Stimulated activated CD4-positive, alpha-beta T cell treated with anti-CD3 and anti-CD28 coated beads, Interleukin-12 subunit alpha, Interleukin-12 subunit beta, amount 100 ng/mL, for 48 hours (primary cell): ENCODE measurements at regions not wholly inside any gene's neighbourhood (a gene's known extent, or its start where the extent isn't known, plus 50 kb on each side); places are given as distances from the start of the nearest gene placed in this dataset.

Experiments used
- DNase-seq, 3 donors: peaks; one replicate each; pipeline ENCODE4 v3.0.0-alpha.2; 2020; ENCODE audit warnings: low read depth in 2 of 3, low spot score in 1 of 3

DNA sequence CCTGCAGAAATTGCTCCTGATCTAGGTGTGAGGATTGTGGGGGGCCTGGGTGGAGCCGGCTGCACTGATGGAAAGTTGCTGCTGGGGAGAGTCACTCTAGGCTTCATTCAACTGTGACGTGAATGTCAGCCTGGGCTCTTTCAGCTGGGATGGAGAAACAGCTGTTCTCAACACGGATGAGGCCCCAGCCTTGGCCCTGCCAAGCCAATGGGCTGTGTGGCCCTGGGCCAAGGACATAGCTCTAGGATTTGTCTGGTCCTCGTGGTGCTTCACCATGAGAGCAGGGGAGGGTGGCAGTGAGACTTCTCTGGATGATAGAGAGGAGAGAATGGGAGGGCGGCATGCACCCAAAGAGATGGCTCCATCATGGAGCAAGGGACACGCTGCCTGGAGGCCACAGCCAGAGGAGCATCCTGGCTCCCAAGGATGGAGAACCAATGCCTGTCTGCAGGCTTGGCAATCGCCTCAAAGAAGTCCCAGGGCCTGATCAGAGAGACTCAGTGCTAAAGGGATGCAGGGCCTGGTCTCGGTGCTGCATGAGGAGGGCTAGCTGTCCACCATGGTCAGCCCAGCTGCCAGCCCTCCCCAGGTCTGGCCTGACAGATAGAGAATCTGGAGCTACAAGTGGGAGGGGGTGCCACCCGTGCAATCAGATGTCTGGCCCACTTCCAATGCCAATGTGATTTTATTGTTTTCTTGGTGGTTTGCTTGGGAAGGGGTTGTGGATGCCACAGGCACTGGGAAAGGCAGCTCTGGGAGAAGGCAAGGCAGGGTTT, 141.0 kb downstream of the GADD45G start:
- no peak for DNase-seq

DNA sequence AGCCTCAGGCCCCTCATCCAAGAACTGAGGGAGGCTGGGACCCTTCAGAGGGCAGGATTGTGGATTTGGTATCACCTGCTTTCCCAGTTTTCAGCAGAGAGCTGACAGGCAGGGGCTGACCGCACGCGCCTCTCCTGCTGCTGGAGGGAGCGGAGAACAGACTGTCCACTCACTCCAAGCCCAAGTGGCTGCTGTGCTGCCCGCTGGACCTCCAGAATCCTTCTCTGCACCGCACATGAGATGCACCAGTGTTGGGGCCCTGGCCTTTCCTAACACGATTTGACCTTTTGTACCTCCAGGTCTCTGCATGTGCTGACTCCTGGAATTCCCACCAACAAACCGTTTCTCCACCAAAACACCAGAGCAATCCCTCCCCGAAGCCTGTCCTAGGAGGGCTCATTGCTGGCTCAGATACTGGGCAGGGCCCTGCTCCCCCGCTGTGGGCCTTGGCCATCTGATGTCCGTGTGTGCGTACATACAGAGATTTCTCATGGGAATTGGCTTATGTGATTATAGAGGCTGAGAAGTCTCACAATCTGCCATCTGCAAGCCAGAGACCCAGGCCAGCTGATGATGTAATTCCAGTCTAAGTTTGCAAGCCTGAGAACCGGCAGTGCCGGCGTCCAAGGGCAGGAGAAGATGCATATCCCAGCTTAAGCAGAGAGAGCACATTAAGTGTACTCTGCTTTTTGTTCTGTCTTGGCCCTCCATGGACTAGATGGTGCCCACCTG, 141.7 kb downstream of the GADD45G start:
- no peak for DNase-seq

DNA sequence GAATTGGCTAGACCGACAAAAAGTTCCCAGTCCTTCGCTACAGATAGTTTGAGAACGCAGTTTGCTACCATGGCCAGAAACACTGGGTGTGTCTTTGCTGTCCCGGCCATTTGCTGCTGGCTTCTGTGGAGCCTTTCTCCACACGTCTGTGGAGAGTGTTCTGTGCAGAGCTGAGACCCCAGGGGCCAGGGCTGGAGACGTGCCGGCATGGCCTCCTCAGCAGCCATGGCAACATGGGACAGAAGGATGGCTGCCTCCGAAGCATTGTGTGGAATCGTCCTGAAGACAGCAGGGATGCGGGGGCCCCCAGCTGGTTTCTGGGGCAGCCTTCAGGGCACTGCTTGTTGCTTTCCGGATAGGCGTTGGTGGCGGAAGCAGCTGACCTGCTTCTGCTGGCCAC, 142.8 kb downstream of the GADD45G start:
- no peak for DNase-seq

DNA sequence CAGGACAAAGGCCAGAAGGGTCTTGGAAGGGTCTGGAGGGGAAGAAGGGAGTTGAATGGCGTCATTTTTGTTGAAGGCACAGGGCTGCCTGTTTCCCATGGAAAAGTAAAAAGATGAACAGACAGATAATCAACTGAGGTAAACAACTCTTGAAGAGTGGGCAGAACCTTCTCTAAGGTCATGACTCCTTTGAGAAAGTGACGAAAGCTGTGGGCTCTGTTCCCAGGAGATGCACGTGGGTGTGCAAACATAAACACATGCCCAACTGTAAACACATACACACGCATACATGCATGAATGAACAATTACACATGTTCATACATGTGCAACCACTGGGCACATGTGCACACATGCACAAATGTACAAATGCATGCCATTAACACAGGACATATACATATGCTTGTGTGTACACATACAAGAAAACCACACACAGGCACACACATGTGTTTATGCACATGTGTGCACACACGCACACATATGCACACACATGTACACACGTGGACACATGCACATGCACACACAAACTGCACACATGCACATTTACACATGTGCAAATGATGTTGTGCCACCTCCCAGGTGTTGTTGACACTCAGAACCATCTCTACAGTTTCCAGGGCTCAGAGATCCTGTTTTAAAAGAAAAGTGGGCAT, 143.3 kb downstream of the GADD45G start:
- no peak for DNase-seq

DNA sequence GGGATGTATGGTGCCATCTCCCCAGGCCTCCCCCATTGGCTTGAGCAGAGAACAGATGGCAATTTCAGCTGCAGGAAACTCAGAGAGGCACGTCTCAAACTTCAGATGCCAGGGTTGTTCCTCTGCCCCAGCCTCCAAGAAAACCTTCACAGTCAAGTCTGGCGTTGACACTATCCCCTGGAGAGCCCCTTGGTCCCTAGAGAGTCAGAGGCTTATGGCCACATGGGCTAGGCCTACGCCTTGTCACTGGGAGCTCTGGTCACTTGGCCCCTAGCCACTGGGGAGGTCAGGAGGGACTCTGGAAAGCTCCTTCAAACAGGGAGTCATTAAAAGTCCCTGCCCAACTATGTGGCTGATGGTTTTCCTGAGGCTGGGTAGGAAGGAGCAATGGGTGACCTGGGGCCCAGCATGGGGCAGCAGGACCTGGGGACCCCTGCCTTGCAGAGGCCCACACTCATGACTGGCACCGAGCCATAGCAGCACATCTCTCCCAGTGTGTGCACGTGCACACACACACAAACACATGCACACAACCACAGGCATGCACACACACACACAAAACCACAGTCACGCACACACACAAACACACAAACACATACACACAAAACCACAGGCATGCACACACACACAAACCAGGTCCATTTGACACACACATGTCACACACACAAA, 144.2 kb downstream of the GADD45G start:
- no peak for DNase-seq

DNA sequence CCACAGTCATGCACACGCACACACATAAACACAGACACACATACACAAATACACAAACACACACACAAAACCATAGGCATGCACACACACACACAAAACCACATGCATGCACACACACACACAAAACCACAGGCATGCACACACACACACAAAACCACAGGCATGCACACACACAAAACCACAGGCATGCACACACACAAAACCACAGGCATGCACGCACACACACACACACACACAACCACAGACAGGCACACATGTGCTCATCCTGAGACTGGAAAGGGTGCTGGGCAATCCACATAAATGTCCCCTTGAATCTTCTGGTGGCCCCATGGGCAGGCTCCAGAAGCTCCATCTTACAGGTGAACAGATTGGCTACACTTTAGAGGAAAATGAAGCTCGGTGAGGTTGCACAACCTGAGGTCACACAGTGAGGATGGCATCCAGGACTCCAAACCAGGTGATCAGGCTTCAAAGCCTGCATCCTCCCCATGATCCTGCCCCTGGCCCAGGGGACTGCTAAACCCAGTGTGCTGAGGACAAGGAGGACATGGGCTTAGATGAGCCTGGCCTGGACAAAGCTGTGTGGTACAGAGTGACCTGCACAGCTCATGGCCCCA, 144.8 kb downstream of the GADD45G start:
- no peak for DNase-seq

DNA sequence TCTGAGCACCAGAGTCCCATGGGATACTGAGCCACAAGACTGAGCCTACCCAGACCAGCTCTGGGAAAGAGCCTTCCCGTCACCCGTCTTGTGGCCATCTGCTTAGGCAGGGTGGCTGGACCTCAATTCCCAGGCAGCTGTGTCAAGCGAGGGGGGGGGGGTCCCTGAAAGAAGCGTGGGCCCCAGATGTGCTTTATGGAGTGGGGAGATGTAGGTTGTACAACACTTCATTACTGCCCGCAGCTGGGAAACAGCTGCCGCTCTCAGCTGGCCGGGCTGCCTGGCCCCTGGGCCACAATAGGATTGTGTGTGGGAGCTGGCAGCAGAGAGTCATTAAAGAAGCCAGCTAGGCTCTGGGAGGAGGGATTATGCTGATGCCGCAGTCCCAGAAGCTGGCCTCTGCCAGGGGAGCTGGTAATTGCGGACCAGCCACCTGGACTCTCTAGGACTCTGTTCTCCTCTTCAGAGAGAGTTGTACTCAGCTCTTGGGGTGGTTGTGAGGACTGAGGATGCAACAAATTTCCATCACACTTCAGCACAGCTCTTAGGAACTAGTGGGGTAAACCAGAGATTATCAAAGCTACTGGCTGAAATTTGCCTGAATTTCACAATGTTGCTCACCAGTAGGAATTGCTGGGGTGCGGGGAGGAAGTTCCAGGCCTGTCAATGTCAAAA, 145.4 kb downstream of the GADD45G start:
- DNase-seq, result no peak

DNA sequence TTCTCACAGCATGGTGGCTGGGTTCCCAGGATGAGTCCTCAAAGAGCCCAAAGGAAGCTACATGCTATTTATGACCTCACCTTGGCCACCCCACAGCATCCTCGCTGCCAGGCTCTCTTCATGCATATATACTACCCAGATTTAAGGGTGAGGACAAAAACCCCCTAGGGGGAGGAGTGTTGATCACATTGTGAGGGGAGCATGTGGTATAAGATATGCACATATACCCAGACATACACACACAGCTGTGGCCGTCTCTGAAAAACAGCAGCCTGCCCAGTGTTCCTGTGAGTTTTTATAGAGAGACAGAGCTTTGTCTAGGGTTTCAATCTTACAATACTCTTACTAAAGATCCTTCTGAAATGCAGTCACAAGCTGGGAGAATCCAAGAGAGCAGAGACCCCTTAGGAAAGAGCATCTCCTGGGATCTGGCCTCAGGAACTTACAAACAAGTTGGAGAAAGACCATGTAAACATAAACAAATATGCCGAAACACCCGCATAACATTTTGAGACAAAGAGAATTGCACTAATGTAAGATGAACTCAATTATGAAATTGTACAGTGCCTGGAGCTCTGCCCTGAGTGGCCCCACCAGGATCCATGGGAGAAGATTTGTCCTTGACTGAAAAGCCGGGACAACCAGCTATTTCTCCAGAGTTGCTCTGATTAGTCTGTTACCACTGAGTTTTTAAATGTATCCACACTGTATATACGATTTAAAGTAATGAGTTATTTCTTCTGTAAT, 146.4 kb downstream of the GADD45G start:
- no peak for DNase-seq

DNA sequence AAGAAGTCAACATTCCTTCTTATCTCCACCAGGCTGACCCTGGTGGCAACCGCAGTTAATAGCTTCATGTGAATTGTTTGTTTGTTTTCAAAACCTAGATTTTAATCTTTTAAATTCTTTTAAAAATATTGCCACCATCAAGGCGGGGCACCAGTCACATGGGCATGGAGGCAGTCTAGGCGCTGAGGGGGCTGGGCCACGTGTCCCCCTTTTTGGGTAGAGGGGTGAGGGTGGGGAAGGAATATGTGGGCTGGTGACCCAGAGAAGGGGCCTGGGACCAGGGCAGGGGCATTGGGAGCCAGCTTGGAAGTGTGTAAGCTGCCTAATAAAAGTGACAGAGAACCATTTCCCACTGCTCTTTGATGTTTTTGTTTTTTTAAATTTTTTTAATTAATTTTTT, 147.3 kb downstream of the GADD45G start:
- no peak for DNase-seq

DNA sequence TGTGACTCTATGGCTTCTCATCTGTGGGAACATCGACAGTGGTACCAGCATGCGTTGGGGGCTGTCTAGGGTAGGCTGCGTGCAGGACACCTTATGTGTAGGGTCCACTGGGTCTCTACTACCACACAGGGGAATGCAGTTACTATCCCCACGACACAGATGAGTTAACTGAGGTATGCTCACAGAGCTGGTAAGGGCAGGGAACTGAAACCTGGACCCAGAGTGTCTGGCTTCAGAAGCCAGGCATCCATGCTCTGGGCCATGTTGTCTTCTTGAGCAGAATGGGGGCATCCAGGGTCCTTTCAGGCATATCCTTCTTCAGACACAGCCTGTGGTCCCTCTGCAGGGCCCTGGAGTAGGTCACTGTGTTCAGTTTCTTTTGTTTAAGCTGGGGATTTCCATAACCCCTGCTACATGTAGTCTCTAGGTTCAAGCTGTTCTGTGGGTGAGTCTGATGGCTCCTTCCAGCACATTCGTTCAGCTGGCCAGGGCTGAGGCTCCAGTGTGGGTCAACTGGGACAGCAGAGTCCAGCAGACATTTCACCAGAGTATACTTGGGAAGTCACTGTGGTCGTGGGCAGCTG, 148.8 kb downstream of the GADD45G start:
- no peak for DNase-seq

DNA sequence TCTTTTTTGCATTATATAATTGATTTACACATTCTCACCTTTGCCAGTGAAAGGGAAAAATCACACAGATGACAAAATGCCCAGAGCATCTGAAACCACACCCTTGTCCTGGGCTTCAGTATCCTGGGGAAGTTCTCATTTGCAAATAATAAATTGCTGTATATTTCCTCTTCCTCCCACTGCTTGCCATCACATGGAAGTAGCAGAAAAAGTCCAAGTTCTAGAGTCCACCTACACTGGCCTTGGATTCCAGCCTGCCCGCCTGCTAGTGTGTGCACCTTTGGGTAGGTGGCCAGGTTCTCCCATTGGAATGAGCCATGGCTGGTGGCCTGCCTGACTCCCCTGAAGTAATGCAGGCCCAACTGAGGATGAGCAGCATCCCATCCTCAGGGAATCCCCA, 149.4 kb downstream of the GADD45G start:
- DNase-seq, result no peak

DNA sequence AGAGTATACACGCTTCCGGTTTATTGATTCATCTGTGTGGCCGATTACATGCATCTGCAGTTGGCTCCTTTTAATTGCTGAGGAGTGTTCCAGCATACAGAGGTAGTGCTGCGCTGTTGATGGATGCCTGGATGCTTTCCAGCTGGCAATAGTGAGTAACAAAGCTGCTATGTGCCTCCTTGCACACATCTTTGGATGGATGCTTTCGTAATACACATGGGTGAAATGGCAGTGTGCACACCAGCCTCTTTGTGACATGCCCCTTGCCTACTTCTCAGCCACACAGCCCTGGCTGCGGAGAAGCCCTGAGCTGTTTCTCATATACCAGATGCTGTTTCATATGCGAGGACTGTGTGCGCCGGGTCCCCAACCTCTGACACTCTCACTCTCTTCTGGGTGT, 151.0 kb downstream of the GADD45G start:
- no peak for DNase-seq

DNA sequence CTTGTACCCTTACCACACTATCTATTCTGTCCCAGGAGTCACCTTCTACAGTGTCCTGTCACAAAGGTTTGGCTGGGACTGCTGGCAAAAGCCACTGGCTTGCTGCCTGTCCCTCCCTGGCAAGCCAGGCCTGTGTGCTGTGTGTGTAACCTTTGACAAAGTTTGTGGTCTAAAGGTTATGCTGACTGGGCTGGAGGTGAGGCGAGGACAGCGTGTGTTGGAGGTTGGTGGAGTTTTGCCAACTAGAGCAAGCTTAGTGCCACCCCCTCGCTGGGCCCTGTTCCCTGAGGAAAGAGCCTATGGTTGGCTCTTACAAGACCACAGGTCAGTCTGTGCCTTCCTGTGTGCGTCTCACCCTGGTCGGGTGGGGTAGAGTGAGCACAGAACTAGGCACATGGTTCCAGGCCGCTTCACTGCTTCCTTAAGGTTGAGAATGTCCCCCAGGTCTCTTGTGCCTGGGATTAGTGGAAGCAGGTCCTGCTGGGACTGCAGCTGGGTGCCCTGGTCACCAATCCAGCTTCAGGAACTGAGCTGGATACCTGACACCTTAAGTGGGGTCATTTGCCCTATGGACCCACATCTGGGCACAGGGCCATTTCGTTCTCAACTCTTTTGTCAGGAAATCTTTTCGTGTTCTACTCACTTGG, 152.2 kb downstream of the GADD45G start:
- no peak for DNase-seq

DNA sequence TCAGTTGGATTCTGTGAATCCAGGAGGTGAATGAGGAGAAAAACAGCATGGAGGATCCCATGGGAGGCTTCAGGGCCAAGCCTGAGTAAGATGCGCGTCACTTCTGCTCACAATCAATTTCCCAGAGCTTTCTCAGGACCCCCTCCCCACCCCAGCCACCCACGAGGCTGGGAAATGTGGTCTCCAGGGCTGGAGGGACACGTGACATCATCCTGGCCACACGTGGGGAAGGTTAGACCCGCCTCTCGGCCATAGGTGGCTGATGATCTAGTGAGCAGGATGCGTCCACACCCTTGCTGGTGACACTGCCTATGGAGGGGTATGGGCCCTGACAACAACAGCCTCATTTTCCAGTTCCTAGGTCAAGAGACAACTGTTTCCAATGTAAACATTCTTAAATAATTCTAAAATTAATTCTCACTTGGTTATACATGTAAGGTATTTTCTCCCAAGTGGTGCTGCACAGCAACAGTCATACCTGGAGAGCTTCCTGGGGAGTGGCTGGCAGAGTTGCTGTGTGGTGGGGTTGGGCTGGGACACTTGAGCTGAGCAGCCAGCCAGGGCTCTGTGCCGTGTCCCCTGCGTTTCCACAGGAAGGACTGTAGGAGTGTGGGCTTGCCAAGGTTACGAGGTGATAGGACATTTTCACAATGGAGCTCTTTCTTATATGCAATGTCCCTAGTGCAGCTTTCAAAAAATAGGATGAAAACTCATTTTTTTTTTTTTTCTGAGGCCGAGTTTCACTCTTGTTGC, 153.1 kb downstream of the GADD45G start:
- DNase-seq, result no peak

DNA sequence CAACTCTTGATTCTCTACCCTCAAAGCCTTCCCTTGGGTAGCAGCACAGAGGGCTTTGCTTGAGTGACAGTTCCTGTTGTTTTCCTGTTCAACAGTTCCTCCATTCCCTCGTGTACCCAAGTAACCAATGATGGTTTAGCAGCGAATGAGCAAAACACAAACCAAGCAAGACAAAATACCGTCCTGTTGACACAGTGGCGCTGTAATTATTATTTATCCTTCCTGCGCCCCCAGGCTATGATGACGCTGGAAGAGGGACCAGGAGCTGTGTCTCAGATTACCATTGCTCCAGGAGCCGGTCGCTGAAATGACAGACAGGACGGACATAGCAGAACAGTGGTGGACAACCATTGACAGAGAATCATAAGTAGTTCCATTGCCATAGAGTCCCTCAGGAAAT, 154.8 kb downstream of the GADD45G start:
- no peak for DNase-seq

DNA sequence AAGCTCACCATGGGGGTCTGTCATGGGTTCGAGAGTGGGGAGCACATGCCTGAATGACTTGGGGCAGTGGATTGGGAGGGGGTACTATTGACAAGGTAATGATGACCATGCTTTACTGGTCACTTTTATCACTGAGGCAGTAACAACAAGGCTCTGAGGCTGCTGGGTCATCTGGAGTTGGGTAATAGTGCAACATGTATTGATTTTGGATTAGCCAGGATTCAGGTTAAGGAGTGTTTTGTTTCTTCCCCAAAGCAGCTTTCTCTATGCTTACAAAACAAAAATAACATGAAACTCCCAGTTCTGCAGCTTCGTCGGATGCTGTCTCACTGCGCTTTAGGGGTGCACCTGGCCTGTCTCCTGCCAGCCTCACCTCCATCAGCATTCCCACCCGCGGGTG, 155.3 kb downstream of the GADD45G start:
- DNase-seq, result no peak

DNA sequence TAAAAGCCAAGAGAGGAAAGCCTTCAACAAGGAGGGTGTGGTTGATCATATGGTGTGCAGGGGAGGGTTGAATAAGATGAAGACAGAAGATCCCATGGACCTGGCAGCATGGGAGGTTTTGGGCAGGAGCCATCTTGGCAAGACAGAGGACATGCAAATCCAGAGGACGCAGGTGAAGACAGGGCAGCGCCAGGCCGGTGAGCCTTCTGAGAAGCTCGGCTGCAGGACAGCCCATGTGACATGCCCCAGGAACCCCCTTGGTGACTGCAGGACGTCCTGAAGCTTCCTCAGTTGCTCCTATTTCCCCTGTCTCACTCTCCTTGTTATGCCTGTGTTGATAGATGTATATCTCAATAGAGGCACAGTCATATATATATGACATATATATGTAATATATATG, 159.4 kb downstream of the GADD45G start:
- no peak for DNase-seq

DNA sequence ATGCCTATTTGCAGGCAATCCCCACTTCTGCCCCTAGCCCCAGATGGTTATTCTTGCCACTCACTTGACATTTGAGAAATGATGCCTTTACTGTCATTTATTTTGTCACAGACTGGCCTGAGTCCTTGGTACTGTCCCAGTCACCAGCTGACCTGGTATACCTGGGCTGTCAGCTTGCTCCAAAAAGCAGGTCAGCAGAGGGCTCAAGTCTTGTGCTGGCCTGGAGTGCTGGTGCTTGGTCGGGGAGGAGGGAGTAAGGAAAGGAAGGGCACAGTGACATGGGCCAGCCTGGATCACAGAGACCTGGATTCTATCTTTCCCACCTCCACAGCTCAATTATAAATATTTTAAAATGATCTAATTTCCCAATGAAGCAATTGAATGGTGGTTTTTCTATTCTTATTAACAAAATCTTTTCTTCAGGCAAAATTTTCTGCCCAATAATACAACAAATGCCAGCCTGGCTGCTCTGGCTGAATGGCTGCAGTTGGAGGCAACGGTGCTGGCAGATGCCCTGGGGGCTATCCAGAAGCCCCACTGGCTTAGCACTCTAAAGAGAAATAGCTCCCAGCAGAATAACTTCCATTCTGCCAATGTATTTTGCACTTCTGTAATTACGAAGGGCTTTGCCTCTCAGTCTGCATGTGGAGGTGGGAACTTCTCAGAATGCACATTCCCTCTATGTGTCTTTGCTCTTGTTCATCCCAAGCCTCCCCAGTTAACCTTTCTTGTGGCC, 160.6 kb downstream of the GADD45G start:
- no peak for DNase-seq
